Tibial nerve (tissue), 4 donors: ENCODE measurements at regions not wholly inside any gene's neighbourhood (a gene's known extent, or its start where the extent isn't known, plus 50 kb on each side); places are given as distances from the start of the nearest gene placed in this dataset.

Experiments used
- EP300 ChIP-seq, 2 donors: sonication (generic); formaldehyde crosslinking; IDR thresholded peaks; one replicate each; pipeline ENCODE4 v1.6.1; 2017; ENCODE audit warnings: antibody characterized with exemption in 2 of 2, mild to moderate bottlenecking in 1 of 2
- POLR2A ChIP-seq, 2 donors: fragments of 450-650 bp; IDR thresholded peaks; one replicate each; pipeline ENCODE4 v1.6.1; 2017; ENCODE audit warnings: antibody characterized with exemption in 2 of 2, mild to moderate bottlenecking in 2 of 2, moderate library complexity in 2 of 2
- TF ChIP-seq, protein P1 (sequence below), 5 experiments: fragments of 200-600 bp in 3 of 5; fragments of 450-650 bp in 2 of 5; sonication (generic) in 3 of 5; IDR thresholded peaks; one replicate each; pipeline ENCODE4 v1.5.1; 2016 to 2019; ENCODE audit warnings: antibody characterized with exemption in 5 of 5, mild to moderate bottlenecking in 3 of 5, moderate library complexity in 2 of 5

DNA sequence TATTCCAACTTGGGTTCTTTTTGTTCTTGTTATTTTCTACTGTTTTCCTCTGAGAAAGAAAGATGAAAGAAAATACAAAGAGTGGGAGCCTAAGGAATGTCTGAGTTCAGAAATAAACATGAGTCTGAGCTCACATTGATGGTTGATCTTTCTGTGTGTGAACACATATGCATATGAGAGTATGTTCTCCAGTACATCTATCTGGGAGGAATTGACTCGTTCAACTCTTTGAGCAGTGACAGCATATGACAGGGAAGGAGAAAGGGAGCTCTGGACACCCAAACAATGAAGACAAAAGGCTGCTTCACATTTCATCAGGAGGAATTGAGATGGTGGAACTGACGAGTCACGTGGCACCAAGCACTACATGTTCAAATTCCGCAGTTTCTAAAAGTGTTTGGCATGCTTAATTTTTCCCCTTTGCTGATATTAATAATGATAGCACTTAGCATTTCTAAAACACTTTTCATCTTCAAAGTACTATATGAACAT is 229.8 kb upstream of the ACVR2A start:
- TF ChIP-seq, protein P1, sequence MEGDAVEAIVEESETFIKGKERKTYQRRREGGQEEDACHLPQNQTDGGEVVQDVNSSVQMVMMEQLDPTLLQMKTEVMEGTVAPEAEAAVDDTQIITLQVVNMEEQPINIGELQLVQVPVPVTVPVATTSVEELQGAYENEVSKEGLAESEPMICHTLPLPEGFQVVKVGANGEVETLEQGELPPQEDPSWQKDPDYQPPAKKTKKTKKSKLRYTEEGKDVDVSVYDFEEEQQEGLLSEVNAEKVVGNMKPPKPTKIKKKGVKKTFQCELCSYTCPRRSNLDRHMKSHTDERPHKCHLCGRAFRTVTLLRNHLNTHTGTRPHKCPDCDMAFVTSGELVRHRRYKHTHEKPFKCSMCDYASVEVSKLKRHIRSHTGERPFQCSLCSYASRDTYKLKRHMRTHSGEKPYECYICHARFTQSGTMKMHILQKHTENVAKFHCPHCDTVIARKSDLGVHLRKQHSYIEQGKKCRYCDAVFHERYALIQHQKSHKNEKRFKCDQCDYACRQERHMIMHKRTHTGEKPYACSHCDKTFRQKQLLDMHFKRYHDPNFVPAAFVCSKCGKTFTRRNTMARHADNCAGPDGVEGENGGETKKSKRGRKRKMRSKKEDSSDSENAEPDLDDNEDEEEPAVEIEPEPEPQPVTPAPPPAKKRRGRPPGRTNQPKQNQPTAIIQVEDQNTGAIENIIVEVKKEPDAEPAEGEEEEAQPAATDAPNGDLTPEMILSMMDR (IDR thresholded peaks at IDR 0.05) = no peak
- TF ChIP-seq EP300 (IDR thresholded peaks at IDR 0.05) = no peak
- no peak for TF ChIP-seq POLR2A (IDR thresholded peaks at IDR 0.05)
